ENCODE measurements at regions not wholly inside any gene's neighbourhood (a gene's known extent, or its start where the extent isn't known, plus 50 kb on each side); places are given as distances from the start of the nearest gene placed in this dataset.
"Not testable (repeated sequence)": the region's sequence is repeated elsewhere in the genome, so short reads cannot be mapped to it uniquely, and the experiment has no call there.

GRCh38 chr5:135147294-135148090 is 113.5 kb upstream of the PITX1 start:
- Histone ChIP-seq H3K4me3 (IDR thresholded peaks at IDR 0.05; ENCODE audit: insufficient read depth, low read depth, low read length) (no peak overlapping the region), H3K27ac (no peak overlapping the region), H3K9ac (no peak overlapping the region), H3K27me3 (ENCODE audit: insufficient read depth, low read depth) (no peaks in the 10 kb centered on the region), H3K79me2 (ENCODE audit: insufficient read depth, low read depth) (no peaks in the 10 kb centered on the region), H3K36me3 (ENCODE audit: insufficient read depth) (no peaks in the 10 kb centered on the region), H4K20me1 (ENCODE audit: insufficient read depth) (no peaks in the 10 kb centered on the region), H3K4me2 (no peak overlapping the region), H3K4me1 (ENCODE audit: low read depth, poor library complexity, severe bottlenecking) (no peaks in the 10 kb centered on the region), H2AFZ (ENCODE audit: low read depth) (no peak overlapping the region)
- TF ChIP-seq CTCF (conservative IDR thresholded peaks at IDR 0.05; ENCODE audit: low read depth, low read length): no peak

GRCh38 chr5:135145985-135146384 is 112.0 kb upstream of the PITX1 start:
- TF ChIP-seq CTCF (conservative IDR thresholded peaks at IDR 0.05; ENCODE audit: low read depth, low read length): no peak

GRCh38 chr5:135143682-135144081 is 109.7 kb upstream of the PITX1 start:
- H2AFZ ChIP-seq (ENCODE audit: low read depth); H3K27ac ChIP-seq; H3K79me2 ChIP-seq (ENCODE audit: insufficient read depth, low read depth); H3K36me3 ChIP-seq (ENCODE audit: insufficient read depth); H3K4me2 ChIP-seq; H3K9ac ChIP-seq; H3K4me1 ChIP-seq (ENCODE audit: low read depth, poor library complexity, severe bottlenecking); H3K27me3 ChIP-seq (ENCODE audit: insufficient read depth, low read depth); H3K4me3 ChIP-seq (IDR thresholded peaks at IDR 0.05; ENCODE audit: insufficient read depth, low read depth, low read length); H4K20me1 ChIP-seq (ENCODE audit: insufficient read depth): not testable (repeated sequence)

More at GRCh38 chr5:135145985-135146384, 112.0 kb upstream of the PITX1 start:
- Histone ChIP-seq H3K27ac (no peak overlapping the region), H3K4me3 (IDR thresholded peaks at IDR 0.05; ENCODE audit: insufficient read depth, low read depth, low read length) (no peak overlapping the region), H3K36me3 (ENCODE audit: insufficient read depth) (no peaks in the 10 kb centered on the region), H4K20me1 (ENCODE audit: insufficient read depth) (no peaks in the 10 kb centered on the region), H3K27me3 (ENCODE audit: insufficient read depth, low read depth) (no peaks in the 10 kb centered on the region), H3K4me1 (ENCODE audit: low read depth, poor library complexity, severe bottlenecking) (no peaks in the 10 kb centered on the region), H2AFZ (ENCODE audit: low read depth) (no peak overlapping the region), H3K4me2 (no peak overlapping the region), H3K9ac (no peak overlapping the region), H3K79me2 (ENCODE audit: insufficient read depth, low read depth) (no peaks in the 10 kb centered on the region)

- Histone ChIP-seq H3K4me3 (IDR thresholded peaks at IDR 0.05; ENCODE audit: insufficient read depth, low read depth, low read length) (no peak overlapping the region), H3K27ac (no peak overlapping the region), H2AFZ (ENCODE audit: low read depth) (no peak overlapping the region), H3K27me3 (ENCODE audit: insufficient read depth, low read depth) (no peaks in the 10 kb centered on the region), H3K36me3 (ENCODE audit: insufficient read depth) (no peaks in the 10 kb centered on the region), H3K4me2 (no peak overlapping the region), H4K20me1 (ENCODE audit: insufficient read depth) (no peaks in the 10 kb centered on the region), H3K9ac (no peak overlapping the region), H3K4me1 (ENCODE audit: low read depth, poor library complexity, severe bottlenecking) (no peaks in the 10 kb centered on the region), H3K79me2 (ENCODE audit: insufficient read depth, low read depth) (no peaks in the 10 kb centered on the region)
- TF ChIP-seq CTCF (conservative IDR thresholded peaks at IDR 0.05; ENCODE audit: low read depth, low read length): no peak
Measured at GRCh38 chr5:135141303-135142268, 107.6 kb upstream of the PITX1 start.
